ENCODE measurements at regions not wholly inside any gene's neighbourhood (a gene's known extent, or its start where the extent isn't known, plus 50 kb on each side); places are given as distances from the start of the nearest gene placed in this dataset.

- H3K36me3 Mint-ChIP-seq: no peaks in the 10 kb centered on the region
- peaks cover 3 to 17% of the 10 kb centered on the region in 2 donors for H3K9me3 Mint-ChIP-seq
- no peak overlapping the region for H3K27ac Mint-ChIP-seq
- ATAC-seq: no peak
- DNase-seq (ENCODE audit: low spot score in 2 of 2): no peak
Measured at GRCh38 chr6:19002976-19003560, 615.9 kb downstream of the RNF144B start.

GRCh38 chr6:19004176-19004575 is 617.0 kb downstream of the RNF144B start:
- Mint-ChIP-seq H3K36me3 (no peaks in the 10 kb centered on the region), H3K9me3 (peaks cover 0 to 10% of the 10 kb centered on the region in 2 donors), H3K27ac (no peak overlapping the region)
- ATAC-seq (no peak), DNase-seq (ENCODE audit: low spot score in 2 of 2) (no peak)

DNA sequence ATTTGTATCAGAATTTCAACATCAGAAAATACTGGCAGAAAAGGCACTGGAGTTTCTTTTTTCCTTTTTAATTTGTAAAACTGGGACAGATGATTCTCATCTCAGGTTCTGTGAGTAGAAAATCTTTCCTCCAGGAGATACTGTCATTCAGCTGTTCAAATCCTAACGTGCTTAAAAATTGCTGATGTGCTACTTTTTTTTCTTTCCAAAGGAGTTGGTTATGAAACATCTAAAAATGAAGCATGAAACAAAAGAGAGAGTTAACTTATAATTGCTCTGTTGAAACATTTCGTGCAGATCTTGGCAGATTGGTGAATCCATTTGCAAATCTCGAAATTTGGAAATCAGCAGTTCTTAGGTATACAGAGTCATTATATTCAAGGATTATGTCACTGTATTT is 622.6 kb downstream of the RNF144B start:
- H3K36me3 Mint-ChIP-seq: no peaks in the 10 kb centered on the region
- H3K27ac Mint-ChIP-seq: no peak overlapping the region
- peaks cover 0 to 6% of the 10 kb centered on the region in 2 donors for H3K9me3 Mint-ChIP-seq
- no peak for DNase-seq (ENCODE audit: low spot score in 2 of 2)
- no peak for ATAC-seq

- Mint-ChIP-seq H3K27ac (no peak overlapping the region), H3K9me3 (peaks cover 6 to 7% of the 10 kb centered on the region in 2 donors), H3K36me3 (no peaks in the 10 kb centered on the region)
- DNase-seq (ENCODE audit: low spot score in 2 of 2): no peak
- ATAC-seq: no peak
Measured at GRCh38 chr6:19013026-19013705, 626.0 kb downstream of the RNF144B start.

DNA sequence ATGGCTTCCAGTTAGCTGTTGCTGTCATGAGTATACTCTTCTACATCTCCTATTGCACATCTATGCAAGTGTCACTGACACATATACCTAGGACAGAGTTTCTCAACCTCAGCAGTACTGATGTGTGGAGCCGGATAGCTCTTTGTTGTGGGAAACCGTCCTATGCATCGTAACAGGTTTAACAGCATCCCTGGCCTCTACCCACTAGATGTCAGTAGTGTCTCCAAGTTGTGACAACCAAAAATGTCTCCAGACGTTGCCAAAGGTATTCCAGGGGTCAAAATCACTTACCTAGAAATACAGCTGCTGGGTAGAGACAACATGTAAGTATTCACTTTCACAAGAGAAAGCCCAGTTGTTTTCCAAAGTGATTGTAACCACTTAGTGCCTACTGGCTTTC is 637.6 kb downstream of the RNF144B start:
- DNase-seq (ENCODE audit: low spot score in 2 of 2) (no peak), ATAC-seq (no peak)
- Mint-ChIP-seq H3K27ac (no peak overlapping the region), H3K9me3 (peaks cover 5 to 7% of the 10 kb centered on the region in 2 donors), H3K36me3 (no peaks in the 10 kb centered on the region)

DNA sequence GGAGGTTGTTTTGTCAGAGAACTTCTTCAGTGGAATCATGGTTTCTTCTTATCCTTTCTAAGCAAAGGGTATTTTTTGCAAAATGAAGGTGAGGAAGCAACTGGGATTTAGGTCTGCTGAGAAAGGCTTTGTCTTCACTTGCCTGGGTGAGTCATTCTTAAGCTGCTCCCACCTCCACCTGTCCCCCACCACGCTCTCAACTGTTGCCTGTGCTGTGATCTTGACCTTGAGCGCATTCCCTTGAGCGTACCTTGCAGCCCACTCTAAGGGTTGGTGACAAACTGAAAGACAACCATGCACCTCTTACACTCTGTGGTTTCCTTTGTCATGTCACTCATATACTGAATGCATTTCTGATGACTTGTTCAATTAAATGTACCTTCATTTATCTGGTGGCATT is 641.1 kb downstream of the RNF144B start:
- peaks cover 7% of the 10 kb centered on the region in 2 donors for H3K9me3 Mint-ChIP-seq
- ATAC-seq: no peak
- no peak overlapping the region for H3K27ac Mint-ChIP-seq
- no peak for DNase-seq (ENCODE audit: low spot score in 2 of 2)
- no peaks in the 10 kb centered on the region for H3K36me3 Mint-ChIP-seq

- H3K27ac Mint-ChIP-seq: no peak overlapping the region
- H3K9me3 Mint-ChIP-seq: peaks cover 7 to 10% of the 10 kb centered on the region in 2 donors
- H3K36me3 Mint-ChIP-seq: no peaks in the 10 kb centered on the region
- DNase-seq (ENCODE audit: low spot score in 2 of 2) (no peak), ATAC-seq (no peak)
Measured at GRCh38 chr6:19032591-19033295, 645.6 kb downstream of the RNF144B start.

- DNase-seq (ENCODE audit: low spot score in 2 of 2) (no peak), ATAC-seq (no peak)
- Mint-ChIP-seq H3K36me3 (no peaks in the 10 kb centered on the region), H3K27ac (no peak overlapping the region), H3K9me3 (peaks cover 5 to 7% of the 10 kb centered on the region in 2 donors)
Measured at GRCh38 chr6:19033683-19034082, 646.5 kb downstream of the RNF144B start.

GRCh38 chr6:19034986-19035385 is 647.8 kb downstream of the RNF144B start:
- no peak overlapping the region for H3K27ac Mint-ChIP-seq
- peaks cover 4 to 5% of the 10 kb centered on the region in 2 donors for H3K9me3 Mint-ChIP-seq
- DNase-seq (ENCODE audit: low spot score in 2 of 2) (no peak), ATAC-seq (no peak)
- no peaks in the 10 kb centered on the region for H3K36me3 Mint-ChIP-seq

- Mint-ChIP-seq H3K36me3 (no peaks in the 10 kb centered on the region), H3K27ac (no peak overlapping the region)
Measured at GRCh38 chr6:19035461-19036195, 648.5 kb downstream of the RNF144B start.

GRCh38 chr6:19036196-19036555 is 649.0 kb downstream of the RNF144B start:
- Mint-ChIP-seq H3K36me3 (no peaks in the 10 kb centered on the region), H3K9me3 (peaks cover 4 to 5% of the 10 kb centered on the region in 2 donors), H3K27ac (no peak overlapping the region)
- DNase-seq (ENCODE audit: low spot score in 2 of 2): no peak
- ATAC-seq: no peak

More at GRCh38 chr6:19035461-19036195, 648.5 kb downstream of the RNF144B start:
- H3K9me3 Mint-ChIP-seq: peaks cover 4 to 5% of the 10 kb centered on the region in 2 donors
- no peak for DNase-seq (ENCODE audit: low spot score in 2 of 2)
- no peak for ATAC-seq

- Mint-ChIP-seq H3K36me3 (no peaks in the 10 kb centered on the region), H3K9me3 (peaks cover 5 to 9% of the 10 kb centered on the region in 2 donors), H3K27ac (no peak overlapping the region)
- DNase-seq (ENCODE audit: low spot score in 2 of 2) (no peak), ATAC-seq (no peak)
Measured at GRCh38 chr6:19037607-19038006, 650.5 kb downstream of the RNF144B start.

DNA sequence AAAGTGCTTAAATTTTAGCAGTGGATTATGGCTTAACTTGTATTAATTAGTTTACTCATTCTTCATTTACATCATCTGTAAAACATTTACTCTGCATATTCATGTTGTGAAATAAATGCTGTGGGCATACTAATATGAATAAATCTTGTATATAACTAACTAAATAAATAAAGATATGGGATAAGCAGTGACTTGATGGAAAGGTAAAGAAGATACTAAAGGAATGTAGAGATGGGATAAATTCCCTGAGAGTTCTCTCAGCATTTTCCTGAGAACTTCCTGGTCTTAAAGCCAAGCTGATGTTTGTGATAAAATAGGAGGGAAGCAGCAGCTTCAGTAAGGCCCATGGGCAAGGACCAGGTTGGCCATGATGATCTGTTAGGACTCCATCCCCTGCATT is 652.1 kb downstream of the RNF144B start:
- no peak for DNase-seq (ENCODE audit: low spot score in 2 of 2)
- ATAC-seq: no peak
- H3K9me3 Mint-ChIP-seq: peaks cover 0 to 5% of the 10 kb centered on the region in 2 donors
- H3K36me3 Mint-ChIP-seq: no peaks in the 10 kb centered on the region
- no peak overlapping the region for H3K27ac Mint-ChIP-seq

DNA sequence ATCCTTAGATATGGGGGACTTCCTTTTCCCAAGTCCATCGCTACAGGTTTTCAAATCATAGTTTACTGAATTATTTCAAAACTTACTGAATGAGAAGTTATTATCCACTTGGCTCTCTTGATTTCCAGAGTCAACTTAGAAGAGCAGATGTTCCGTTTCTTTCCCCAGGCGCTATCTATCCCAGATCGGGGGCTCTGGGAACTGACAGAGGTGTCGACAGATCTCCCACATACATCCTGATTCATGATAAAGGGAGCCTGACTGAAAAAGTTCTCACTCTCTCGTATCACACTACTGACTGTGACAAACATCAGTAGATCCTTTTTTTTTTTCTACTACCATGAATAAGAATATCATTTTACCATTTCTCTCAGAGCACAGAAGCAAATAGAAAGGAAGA is 654.8 kb downstream of the RNF144B start:
- H3K36me3 Mint-ChIP-seq: no peaks in the 10 kb centered on the region
- no peak overlapping the region for H3K27ac Mint-ChIP-seq
- ATAC-seq (no peak), DNase-seq (ENCODE audit: low spot score in 2 of 2) (no peak)
- peaks cover 5% of the 10 kb centered on the region in 2 donors for H3K9me3 Mint-ChIP-seq

DNA sequence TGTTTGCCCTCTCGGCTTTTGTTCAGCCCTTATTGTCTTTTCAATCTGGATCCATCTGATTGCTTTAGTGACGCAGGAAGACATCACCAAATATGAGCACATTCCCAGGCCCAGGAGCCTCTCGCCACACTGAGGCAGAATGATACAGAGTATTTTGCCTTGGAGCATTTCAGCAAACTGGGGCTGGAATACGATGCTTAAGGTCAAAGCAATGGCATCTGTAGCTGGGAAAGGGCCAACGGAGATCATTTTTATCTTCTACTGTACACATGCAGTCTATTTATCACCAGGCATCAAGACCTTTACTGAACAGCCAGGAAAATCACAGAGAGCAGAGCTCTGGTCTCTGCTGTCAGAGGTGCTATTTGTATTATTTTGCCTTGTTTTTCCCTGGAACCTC is 655.3 kb downstream of the RNF144B start:
- Mint-ChIP-seq H3K27ac (no peak overlapping the region), H3K9me3 (peaks cover 5% of the 10 kb centered on the region in 2 donors), H3K36me3 (no peaks in the 10 kb centered on the region)
- no peak for ATAC-seq
- DNase-seq (ENCODE audit: low spot score in 2 of 2): no peak

- ATAC-seq: no peak
- H3K9me3 Mint-ChIP-seq: peaks cover 19 to 36% of the 10 kb centered on the region in 2 donors
- DNase-seq (ENCODE audit: low spot score in 2 of 2): no peak
- no peaks in the 10 kb centered on the region for H3K36me3 Mint-ChIP-seq
- no peak overlapping the region for H3K27ac Mint-ChIP-seq
Measured at GRCh38 chr6:19050765-19051164, 663.6 kb downstream of the RNF144B start.

DNA sequence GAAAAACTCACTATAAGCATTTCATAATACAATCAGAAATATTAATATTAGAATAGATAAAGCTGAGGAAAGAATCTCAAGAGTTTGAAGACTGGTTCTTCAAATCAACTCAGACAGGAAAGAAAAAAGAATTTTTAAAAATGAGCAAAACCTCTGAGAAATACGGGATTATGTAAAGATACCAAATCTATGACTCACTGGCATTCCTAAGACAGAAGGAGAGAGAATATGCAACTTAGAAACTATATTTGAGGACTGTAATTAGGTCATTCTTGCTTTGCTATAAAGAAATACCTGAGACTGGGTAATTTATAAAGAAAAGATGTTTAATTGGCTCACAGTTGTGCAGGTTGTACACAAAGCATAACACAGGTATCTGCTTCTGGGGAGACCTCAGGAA is 665.1 kb downstream of the RNF144B start:
- no peak for ATAC-seq
- peaks cover 25 to 36% of the 10 kb centered on the region in 2 donors for H3K9me3 Mint-ChIP-seq
- no peak for DNase-seq (ENCODE audit: low spot score in 2 of 2)

More for the DNA sequence above, 665.1 kb downstream of the RNF144B start:
- no peak overlapping the region for H3K27ac Mint-ChIP-seq
- H3K36me3 Mint-ChIP-seq: peaks cover 0 to 4% of the 10 kb centered on the region in 2 donors

Measured in activated naive CD4-positive, alpha-beta T cell treated with anti-CD3 and anti-CD28 coated beads, Interleukin-2, amount 50 U/mL, for 72 hours (primary cell).